T-helper 22 cell (primary cell): ENCODE measurements at regions not wholly inside any gene's neighbourhood (a gene's known extent, or its start where the extent isn't known, plus 50 kb on each side); places are given as distances from the start of the nearest gene placed in this dataset.

Source experiments
- DNase-seq: peaks from one replicate; pipeline ENCODE4 v3.0.0-alpha.2; 2020; ENCODE audit warnings: low read depth

DNA sequence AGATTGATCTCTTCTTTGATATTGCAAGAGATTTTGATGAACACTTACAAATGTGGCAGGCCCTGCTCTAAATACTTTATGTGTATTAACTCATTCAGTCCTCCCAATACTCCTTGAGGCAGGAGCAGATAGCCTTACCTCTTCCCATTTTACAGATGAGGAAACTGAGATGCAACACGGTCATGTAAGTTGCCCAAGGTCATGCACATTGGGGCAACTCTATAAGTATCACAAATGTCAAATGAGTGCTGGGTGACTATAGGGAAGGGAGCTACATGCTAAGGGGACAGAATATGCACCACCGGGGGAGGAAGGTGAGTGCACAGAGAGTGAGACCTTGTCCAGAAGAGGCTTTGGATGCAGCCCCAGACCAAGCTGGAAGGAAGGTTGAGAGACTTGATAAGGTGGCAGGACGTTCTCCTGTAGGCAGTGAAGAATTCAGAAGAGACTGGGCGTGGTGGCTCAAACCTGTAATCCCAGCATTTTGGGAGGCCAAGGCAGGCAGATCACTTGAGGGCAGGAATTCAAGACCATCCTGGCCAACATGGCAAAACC, 132.3 kb upstream of the PWP1 start:
- no peak for DNase-seq

DNA sequence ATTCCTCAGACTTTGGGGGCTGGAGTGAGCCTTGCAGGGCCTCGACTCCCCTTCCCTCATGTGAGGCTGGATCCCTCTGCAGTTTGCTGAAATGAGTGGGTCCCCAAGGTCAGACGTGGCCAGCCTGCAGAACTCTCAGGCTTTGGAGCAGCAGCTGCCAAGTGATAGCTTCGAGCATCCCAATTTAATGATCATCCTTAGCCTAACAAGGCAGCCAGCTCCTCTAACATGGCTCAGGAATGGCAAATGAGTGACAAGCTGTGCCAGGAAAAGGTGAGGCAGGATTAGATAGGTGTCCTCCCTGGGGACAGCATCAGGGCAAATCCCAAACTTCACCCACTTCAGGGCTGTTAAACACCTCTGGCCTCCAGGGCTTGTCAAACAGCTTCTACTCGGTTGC, 130.7 kb upstream of the PWP1 start:
- DNase-seq = no peak

DNA sequence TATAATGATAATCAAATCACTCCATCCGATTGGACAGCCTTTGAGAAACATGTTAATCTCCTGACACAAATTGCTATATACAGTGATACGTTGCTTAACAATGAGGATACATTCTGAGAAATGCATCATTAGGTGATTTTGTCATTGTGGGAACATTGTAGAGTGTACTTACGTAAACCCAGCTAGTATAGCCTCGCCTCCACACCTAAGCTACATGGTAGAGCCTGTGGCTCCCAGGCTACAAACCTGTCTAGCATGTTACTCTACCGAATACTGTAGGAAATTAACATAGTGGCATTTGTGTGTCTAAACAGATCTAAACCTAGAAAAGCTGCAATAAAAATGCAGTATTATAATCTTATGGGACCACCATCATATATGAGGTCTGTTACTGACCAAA, 128.6 kb upstream of the PWP1 start:
- DNase-seq = no peak

DNA sequence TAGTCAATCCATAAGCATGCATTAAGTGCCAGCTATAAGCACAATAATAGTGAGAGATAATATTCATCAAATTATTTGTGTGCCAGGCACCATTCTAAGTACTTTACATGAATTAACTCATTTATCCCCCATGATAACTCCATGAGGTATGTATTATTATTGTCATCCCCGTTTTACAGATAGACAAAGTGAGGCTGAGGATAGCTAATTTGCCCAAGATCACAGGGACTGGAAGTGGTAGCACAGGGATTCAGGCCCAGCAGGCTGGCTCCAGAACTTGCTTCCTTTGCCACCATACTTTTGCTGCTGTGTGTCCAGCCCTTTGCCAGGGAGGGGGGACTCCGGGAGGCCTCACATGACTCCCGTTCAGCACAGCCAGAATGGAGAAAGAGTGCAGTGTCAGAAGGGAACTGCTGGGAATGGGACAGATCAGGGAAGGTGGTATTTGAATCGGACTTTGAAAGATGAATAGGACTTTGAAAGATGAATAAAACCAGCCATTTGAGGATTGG, 128.0 kb upstream of the PWP1 start:
- DNase-seq = no peak

DNA sequence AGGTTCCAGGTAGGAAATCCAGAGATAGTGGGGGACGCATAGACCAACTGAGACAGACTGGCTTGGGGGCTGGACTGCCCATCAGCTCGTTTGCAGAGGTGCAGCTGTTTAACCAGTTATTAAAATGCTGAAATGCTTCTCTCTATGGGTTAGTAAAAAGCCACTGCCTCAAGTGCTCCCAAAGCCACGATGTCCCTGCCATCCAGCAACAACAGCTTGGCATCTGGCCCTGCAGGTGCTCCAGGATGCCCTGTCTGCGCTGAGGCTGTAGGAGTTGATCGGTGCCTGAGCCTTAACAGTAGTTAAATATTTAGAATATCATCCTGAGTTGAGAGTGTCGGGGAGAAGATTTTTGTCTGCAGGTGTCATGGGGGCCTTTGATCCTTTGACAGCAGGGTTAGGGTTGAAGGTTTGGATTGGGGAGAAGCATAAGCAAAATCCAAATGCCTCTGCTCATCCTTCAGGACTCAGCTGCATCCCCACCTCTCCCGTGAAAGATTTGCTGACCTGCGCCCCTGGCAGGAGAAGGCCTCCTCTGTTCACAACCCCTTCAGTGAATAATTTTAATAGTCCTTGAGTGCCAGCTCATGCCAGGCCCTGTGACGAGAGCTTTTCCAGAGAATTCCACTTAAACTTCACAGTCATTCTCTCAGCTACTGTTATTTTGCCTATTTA, 127.3 kb upstream of the PWP1 start:
- no peak for DNase-seq

DNA sequence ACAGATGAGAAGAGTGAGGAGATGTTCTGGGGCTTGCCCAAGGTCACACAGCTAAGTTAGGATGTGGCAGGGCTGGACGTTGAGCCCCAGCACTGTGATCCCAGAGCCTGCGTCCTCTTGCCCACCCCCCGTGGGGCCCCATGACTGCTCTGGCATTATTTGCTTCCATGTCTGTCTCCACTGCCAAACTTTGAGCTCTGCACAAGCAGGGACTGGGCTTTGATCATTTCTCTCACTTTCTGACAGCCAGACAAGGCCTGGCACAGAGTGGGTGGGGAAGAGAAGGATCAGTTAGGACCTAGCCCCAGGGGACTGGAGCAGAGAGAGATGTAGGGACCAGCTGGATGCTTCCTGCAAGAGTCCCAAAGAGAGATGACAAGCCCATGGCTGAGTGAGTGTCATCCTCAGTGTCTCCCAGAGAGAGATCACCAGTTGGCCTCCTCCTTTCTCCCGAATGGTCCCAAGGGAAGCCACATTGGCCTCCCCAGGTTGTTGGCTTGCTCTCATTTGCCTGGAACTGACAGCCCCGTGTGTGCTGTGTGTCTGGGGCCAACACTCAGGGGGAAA, 126.7 kb upstream of the PWP1 start:
- DNase-seq = no peak

DNA sequence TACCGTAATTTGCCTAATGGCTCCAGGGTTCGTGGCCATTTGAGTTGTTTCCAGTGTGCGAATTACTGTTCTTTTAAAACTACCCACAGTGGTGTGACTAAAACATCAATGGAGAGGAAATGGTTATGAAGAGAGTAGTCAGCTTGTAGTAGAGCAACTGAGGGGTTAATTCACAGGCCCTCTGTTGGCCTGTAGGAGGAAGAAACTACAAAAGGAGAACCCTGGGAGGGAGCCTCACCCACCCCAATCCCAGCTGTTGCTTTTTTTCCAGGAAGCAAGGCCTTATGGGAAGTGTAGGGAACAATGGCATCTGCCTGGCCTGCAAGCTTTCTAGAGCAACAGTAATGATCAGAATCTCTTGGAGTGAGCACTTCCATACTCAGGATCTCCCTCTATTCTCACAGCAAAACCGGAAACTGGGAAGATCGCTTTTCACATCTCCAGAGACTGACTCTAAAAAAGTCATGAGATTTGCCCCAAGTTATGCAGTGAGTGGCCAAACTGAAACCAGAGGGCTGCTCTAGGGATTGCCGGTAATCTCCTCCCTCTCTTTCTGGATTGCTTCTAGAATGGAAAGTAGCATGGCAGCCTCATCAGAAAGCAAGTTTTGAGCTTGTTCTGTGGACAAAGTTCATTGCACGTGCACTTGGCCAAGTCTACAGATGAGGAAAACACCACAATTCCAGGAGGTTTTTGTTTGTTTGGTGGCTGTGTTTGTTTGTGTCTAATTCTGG, 125.3 kb upstream of the PWP1 start:
- DNase-seq = no peak

DNA sequence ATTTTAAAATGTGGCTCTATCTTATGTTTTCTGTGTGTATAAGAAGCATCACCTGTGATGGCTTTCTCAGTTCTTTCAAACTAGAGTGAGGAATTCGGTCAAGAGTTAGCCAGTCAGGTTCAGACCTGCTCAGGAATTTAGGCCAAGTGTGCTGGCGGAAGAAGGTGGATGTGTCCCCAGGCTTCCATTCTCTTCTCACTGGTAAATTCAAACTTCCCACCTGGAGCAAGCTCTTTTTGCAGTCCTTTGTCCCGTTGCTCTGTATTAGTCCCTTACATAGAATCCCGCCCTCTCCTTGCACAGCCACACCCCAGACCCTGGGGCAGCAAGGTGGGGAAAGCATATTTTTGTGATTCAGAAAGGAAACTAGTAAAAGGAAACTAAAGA, 124.7 kb upstream of the PWP1 start:
- no peak for DNase-seq

DNA sequence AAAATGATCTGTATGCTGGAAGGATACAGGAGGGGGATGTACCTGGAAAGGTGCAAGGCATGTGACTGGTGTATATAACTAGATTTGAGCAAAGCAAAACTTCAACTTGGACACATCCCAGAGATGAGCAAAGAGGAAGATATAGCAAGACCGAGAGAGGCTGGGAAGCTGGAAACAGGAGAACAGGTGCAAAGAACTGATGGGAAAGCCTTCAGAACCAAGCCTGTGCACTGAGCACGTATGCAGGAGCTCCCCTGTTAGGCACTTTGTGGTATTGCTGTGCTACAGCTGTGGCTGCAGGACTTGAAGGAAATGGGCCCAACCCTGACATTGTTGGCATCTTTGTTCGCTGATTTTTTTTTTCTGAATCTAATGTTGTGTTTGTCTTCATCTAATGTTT, 120.7 kb upstream of the PWP1 start:
- DNase-seq = no peak

DNA sequence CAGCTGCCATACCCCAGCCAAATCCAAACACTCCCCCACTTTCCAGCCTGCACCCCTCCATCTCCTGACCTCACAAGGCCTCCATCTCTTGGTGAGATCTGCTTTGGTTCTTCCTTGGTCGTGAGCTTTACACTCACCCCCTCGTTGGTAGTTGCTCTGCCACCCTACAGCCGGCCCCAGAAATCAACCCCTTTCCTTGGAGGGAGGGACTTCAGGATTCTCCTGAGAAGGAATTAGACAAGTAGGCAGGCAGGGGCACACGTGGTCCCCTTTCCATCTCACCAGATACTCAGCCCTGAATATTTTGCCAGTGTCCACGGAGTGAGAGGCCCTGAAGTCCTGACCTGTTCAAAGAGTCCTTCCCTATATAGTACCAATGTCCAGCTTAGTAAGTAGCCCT, 120.0 kb upstream of the PWP1 start:
- no peak for DNase-seq

DNA sequence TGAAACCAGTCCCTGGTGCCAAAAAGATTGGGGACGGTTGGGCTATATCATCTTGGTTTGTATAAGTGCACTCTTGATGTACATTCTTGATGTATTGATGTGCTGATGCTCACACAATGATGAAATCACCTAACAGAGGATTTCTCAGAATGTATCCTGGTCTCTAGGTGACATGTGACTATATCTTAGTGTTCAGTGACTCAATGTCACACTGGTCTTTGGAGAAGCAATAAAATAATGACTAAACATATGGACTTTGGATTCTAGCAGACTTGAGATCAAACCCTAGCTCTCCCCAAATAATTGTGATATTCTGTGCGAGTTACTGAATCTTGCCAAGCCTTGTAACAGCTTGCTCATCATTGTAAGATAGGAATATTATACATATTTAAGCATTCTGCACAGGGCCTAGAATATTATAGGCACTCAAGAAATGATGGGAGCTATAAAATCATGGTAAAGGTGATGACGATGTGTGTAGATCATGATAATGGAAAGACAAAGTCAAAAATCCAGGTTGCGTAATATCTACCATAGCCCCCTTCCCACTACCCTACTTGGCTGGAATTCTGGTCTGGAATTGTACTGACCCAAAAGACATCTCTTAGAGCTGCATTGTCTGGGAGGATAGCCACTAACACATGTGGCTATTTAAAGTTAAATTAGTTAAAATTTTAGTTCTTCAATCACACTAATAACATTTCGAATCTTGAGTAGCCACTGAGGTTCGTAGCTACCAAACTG, 117.6 kb upstream of the PWP1 start:
- DNase-seq = no peak

DNA sequence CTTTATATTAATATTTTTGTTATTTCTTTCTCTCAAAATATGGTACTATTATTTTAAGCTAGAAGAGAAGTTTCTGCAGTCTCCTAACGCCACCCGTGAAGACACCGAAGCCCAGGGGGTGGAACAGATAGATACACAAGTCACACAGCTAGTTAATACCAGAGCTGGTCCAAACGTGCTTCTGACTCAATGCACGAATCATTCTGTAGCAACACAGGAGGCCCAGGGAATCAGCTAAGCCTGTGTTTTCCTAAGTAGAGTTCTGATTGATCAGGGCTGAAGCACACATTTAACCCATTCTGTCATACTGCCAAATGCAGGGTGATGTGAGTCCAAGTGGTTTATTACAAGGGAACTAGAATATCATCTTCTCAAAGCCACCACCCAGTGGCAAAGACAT, 116.9 kb upstream of the PWP1 start:
- no peak for DNase-seq

DNA sequence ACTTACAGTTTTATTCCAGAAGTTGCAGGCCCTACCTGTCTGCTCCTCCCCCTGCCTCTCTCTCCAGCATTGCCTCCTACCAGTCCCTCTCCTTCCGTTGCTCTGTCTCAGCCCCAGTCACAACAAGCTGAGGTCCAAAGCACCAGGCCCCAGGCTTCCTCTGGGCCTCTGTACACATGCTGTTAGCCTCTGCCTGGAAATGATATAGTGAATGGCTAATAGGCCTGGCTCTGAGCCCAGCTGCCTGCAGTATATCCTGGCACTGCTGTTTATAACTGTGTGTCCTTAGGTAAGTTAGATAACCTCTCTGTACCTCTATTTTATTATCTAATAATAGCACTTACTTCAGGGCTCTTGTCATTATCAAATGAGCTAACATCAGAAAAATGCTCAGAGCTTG, 114.9 kb upstream of the PWP1 start:
- no peak for DNase-seq

DNA sequence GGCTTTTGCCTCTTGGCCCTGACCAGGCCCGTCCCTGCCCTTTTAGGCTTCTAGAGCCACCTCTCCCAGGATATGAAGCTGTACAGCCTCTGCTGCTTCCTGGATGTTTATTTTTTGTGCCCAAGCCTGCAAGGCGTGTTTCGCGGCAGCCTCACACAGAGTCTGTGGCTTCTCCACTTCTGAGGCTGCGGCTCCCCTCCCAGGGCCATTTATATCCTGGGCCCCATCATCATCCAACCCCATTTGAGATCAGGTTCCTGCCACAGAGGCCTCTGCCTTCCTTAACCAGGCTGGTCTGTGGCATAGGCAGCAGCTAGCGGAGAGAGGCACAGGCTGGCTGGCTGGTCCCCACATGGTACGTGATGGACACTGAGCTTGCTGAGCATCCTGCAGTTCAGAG, 114.1 kb upstream of the PWP1 start:
- no peak for DNase-seq

DNA sequence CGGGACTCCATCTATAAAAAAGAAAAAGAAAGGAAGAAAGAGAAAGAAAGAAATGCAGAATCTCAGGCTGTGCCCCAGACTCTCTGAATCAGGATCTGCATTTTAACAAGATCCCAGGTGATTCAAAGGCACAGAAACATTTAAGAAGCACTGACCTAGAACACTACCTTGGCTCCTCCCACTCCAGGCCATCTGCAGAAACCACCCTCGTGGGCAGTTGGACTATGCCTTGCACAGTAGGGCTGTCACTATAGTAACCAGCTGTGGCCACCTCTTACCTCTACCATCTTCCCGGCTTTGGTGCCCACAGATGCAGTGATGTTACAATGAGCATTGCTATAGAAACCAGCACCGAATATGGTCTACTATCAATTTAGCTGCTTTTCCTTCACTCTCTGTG, 110.9 kb upstream of the PWP1 start:
- DNase-seq = no peak

DNA sequence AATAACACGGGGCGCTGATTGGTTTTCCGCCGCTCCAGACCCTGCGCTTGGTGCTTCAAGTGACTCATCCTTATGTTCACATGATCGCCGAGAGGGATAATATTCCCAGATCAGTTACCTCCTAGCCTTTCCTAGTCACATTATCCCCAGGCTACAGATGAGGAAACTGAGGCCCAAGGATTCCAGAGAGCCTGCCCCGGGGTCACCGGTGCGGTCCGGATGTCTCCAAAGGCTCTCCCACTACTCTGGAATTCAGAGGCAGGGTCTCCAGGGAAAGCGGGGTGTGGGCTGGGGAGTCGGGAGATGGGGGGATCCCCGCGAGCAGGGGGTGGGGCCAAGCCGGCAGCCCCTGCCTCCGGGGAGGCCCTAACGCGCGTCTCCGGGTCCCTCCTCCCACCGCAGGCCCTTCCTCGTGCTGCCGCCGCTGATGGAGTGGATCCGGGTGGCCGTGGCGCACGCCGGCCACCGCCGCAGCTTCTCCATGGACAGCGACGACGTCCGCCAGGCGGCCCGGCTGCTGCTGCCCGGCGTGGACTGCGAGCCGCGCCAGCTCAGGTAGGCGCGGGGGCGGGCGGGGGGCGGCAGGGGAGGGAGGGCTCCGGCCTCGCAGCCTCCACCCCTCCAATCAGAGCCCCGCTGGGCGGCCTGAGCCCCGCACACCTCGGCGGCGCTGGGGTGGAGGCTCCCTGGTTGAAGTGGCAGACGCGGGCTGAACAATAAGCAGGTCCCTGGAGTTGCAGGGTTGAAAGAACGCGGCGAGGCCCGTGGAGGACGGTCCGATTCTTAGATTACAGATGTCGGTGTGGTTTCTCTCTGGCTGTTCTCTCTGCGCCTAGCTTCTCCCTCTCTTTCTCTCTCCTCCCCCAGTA, 104.6 kb upstream of the PWP1 start:
- DNase-seq = no peak

DNA sequence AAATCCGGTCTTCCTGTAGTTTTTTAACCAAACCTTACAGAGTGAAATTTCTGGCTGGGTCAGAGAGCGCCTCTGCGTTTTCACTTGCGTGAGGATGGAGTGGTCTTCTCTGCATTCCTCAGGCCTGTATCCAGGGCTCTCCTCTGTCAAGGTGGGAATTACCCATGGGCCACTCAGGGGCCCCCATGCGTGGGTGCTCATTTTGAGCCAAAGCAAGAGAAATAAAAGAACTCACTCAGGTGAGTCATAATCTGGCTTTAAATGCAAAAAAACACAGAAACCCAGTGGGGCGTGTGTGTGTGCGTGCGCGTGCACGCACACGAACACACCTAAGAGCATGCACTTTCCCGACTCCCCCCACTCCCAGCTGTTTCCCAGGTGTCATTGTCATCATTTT, 104.0 kb upstream of the PWP1 start:
- DNase-seq = no peak

DNA sequence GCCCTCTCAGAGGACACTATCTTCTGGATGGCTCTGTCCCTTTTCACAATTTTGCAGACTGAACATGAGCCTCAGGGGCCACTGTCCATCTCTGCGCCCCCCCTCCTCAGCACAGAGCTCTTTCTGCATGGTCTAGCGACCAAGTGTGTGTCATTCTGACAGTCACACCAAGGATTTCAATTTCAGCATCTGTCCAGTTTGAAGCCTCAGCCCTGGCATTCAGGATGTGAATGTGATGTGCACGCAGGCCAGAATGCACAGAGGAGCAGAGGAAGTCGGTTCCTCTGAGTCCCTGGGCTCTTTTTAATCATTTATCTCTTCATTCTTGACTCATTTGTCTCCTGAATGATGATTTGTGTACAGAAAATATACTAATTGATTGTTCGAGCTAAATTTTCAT, 102.0 kb upstream of the PWP1 start:
- no peak for DNase-seq

DNA sequence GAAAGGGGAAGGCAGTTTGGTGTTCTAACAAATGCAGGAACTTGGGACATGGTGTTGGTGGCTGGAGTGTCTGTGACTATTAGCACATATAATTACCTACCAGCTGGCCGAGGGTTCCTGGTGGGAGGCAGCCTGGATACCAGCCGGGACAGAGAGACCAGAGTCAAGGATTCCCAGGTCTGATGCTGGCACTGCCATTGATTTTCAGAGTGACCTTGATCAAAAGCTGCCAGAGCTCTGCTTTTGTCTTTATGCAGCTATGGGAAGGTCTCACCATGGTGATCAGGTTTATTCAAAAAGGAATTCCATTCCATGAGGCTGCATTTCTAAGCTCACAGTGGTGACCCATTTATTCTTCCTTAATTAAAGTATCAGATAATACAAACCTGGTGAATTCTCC, 101.0 kb upstream of the PWP1 start:
- no peak for DNase-seq

DNA sequence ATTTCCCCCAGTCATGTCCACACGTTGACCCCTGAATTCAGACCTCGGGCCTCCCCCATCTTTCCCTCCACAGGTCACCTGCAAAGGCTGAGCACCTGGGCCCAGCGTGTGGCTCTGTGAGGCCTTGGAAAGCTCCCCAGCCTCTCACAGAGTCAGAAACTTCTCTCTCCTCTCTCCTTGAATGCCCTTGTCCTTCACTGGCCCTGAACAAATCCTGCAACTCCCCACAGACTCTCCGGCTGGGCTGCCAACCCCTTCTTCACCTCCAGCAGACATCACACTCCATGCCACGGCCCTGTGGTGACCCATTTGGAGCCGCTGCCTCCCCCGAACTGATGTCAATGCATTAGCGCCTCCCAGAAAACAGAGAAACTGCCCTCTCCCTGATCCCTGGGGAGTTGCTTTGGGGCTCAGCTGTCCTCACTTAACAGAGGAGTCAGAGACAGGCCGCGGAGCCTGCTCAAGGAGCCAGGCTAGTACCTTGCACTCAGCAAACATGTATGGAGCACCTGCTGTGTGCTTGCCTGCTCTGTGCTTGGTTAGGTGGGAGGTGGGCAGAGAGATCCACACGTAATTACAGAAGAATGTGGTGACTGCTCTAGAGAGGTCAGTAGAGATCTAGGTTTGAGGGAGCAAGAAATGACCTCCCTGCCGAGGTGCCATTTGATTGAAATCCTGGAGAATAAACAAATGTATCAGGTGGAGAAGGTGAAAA, 99.2 kb upstream of the PWP1 start:
- DNase-seq = no peak

DNA sequence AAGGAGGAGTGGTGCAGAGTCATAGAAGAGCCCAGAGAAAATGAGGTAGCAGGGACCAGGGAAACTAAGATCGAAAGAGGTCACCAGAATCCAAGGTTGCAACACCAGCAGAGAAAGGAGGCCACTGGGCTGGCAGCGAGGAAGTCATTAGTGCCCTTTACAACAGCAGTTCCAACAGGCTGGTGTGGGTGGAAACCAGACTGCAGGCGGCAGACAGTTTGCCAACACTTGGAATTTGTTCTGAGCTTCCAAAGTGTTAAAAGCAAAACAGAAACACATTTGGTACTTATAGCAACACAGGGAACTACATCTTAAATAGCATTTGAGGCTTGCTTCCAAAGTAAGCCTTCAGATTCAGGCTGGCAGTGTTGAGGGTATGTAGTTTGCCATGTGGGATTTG, 95.2 kb upstream of the PWP1 start:
- no peak for DNase-seq
